ENCODE measurements at regions not wholly inside any gene's neighbourhood (a gene's known extent, or its start where the extent isn't known, plus 50 kb on each side); places are given as distances from the start of the nearest gene placed in this dataset.

DNA sequence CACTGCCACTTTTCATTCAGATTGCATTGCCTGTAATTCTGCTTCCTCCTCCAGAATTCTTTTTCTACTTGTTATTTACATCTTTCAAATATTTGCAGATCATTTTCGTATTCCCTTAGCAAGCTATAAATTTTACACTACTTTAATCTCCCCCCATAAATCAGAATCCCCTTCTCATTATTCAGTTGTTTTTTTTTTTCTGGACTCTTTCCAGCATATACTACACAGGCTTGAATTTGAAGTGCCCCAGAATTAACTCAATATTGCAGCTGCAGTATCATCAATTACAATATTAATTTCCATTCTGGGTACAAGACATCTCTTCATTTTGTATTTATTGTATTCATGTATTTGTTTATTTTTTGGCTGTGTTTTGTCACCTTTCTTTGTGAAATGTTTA lies 1494.3 kb downstream of the AMY1C start:
- TF ChIP-seq CTCF (IDR thresholded peaks at IDR 0.05; ENCODE audit: low read depth, low read length) (no peak), EZH2phosphoT487 (IDR thresholded peaks at IDR 0.05; ENCODE audit: low read depth) (no peak)

Measured in OCI-LY3 (cell line).